GM21825 (cell line): ENCODE measurements at regions not wholly inside any gene's neighbourhood (a gene's known extent, or its start where the extent isn't known, plus 50 kb on each side); places are given as distances from the start of the nearest gene placed in this dataset.
"Not testable (repeated sequence)": the region's sequence is repeated elsewhere in the genome, so short reads cannot be mapped to it uniquely, and the experiment has no call there.

Source experiments
- ATAC-seq: cut with Tn5 transposase; IDR thresholded peaks from one replicate; pipeline ENCODE4 v1.9.1; 2021; ENCODE audit warnings: mild to moderate bottlenecking, moderate library complexity; ENCODE audit not compliant: unreplicated experiment

GRCh38 chr3:178336336-178336735, 199.9 kb upstream of the KCNMB2 start:
- no peak for ATAC-seq

- no peak for ATAC-seq
Measured at GRCh38 chr3:178340506-178340905, 195.7 kb upstream of the KCNMB2 start.

- ATAC-seq = no peak
Measured at GRCh38 chr3:178341636-178342035, 194.6 kb upstream of the KCNMB2 start.

GRCh38 chr3:178342111-178342510, 194.1 kb upstream of the KCNMB2 start:
- no peak for ATAC-seq

- no peak for ATAC-seq
Measured at GRCh38 chr3:178343433-178344038, 192.7 kb upstream of the KCNMB2 start.

GRCh38 chr3:178345944-178346343, 190.3 kb upstream of the KCNMB2 start:
- ATAC-seq = no peak

GRCh38 chr3:178348561-178349217, 187.5 kb upstream of the KCNMB2 start:
- ATAC-seq = not testable (repeated sequence)

GRCh38 chr3:178349218-178349596, 187.0 kb upstream of the KCNMB2 start:
- not testable (repeated sequence) for ATAC-seq

GRCh38 chr3:178350763-178351162, 185.5 kb upstream of the KCNMB2 start:
- no peak for ATAC-seq

- no peak for ATAC-seq
Measured at GRCh38 chr3:178352326-178353005, 183.8 kb upstream of the KCNMB2 start.

GRCh38 chr3:178353006-178353694, 183.1 kb upstream of the KCNMB2 start:
- ATAC-seq = no peak

GRCh38 chr3:178359728-178360127, 176.5 kb upstream of the KCNMB2 start:
- no peak for ATAC-seq

GRCh38 chr3:178363048-178363447, 173.2 kb upstream of the KCNMB2 start:
- not testable (repeated sequence) for ATAC-seq

GRCh38 chr3:178367817-178368617, 168.2 kb upstream of the KCNMB2 start:
- no peak for ATAC-seq

- no peak for ATAC-seq
Measured at GRCh38 chr3:178369006-178369405, 167.2 kb upstream of the KCNMB2 start.

GRCh38 chr3:178369811-178370210, 166.4 kb upstream of the KCNMB2 start:
- no peak for ATAC-seq

- ATAC-seq = no peak
Measured at GRCh38 chr3:178370387-178370786, 165.8 kb upstream of the KCNMB2 start.

- ATAC-seq = no peak
Measured at GRCh38 chr3:178381555-178381954, 154.7 kb upstream of the KCNMB2 start.

GRCh38 chr3:178381971-178382448, 154.2 kb upstream of the KCNMB2 start:
- ATAC-seq = no peak

GRCh38 chr3:178382449-178383061, 153.7 kb upstream of the KCNMB2 start:
- ATAC-seq = no peak
